Endothelial cell of umbilical vein (primary cell): ENCODE measurements at regions not wholly inside any gene's neighbourhood (a gene's known extent, or its start where the extent isn't known, plus 50 kb on each side); places are given as distances from the start of the nearest gene placed in this dataset.

Experiments
- CTCF ChIP-seq, 2 donors: IDR thresholded peaks; 1 replicate in 1 of 2; 2 replicates in 1 of 2; pipeline ENCODE4 v1.5.1; 2011; ENCODE audit warnings: low read length in 2 of 2, mild to moderate bottlenecking in 2 of 2, moderate library complexity in 2 of 2, control low read depth in 1 of 2, inconsistent platforms in 1 of 2, low read depth in 1 of 2; ENCODE audit not compliant: insufficient read depth in 1 of 2; ENCODE audit errors: extremely low read depth in 1 of 2
- EZH2 ChIP-seq: IDR thresholded peaks from 2 replicates; pipeline ENCODE4 v1.6.1; 2012; ENCODE audit warnings: borderline replicate concordance, low read depth, mild to moderate bottlenecking, moderate library complexity, low read length, inconsistent platforms; ENCODE audit not compliant: severe bottlenecking
- FOS ChIP-seq: IDR thresholded peaks from 2 replicates; pipeline ENCODE4 v1.6.1; 2011; ENCODE audit warnings: mild to moderate bottlenecking, low read length, moderate library complexity, borderline replicate concordance; ENCODE audit not compliant: insufficient read depth
- GATA2 ChIP-seq: IDR thresholded peaks from 2 replicates; pipeline ENCODE4 v1.7.0; 2011; ENCODE audit warnings: low read depth, mild to moderate bottlenecking, moderate library complexity, mixed read lengths, low read length; ENCODE audit not compliant: insufficient read length, insufficient read depth
- JUN ChIP-seq: IDR thresholded peaks from 2 replicates; pipeline ENCODE4 v1.6.1; 2011; ENCODE audit warnings: borderline replicate concordance, low read depth; ENCODE audit not compliant: insufficient read length, insufficient read depth
- MAX ChIP-seq: IDR thresholded peaks from 2 replicates; pipeline ENCODE4 v1.6.1; 2011; ENCODE audit not compliant: insufficient read depth, insufficient read length
- POLR2A ChIP-seq: IDR thresholded peaks from 2 replicates; pipeline ENCODE4 v1.6.1; 2012; ENCODE audit warnings: low read depth, mild to moderate bottlenecking, control low read depth, low read length

GRCh38 chr9:99563364-99563763 lies 258.3 kb upstream of the NR4A3 start:
- TF ChIP-seq JUN: no peak
- no peak for TF ChIP-seq MAX
- no peak for TF ChIP-seq GATA2
- TF ChIP-seq CTCF (IDR thresholded peaks at IDR 0.05; ENCODE audit: extremely low read depth in 1 of 2, insufficient read depth in 1 of 2, low read depth in 1 of 2, low read length in 2 of 2): no peak
- no peak for TF ChIP-seq POLR2A
- no peak for TF ChIP-seq FOS
- no peak for TF ChIP-seq EZH2
